ENCODE measurements at regions not wholly inside any gene's neighbourhood (a gene's known extent, or its start where the extent isn't known, plus 50 kb on each side); places are given as distances from the start of the nearest gene placed in this dataset.

- Histone ChIP-seq H3K4me1 (no peaks in the 10 kb centered on the region), H3K27ac (no peak overlapping the region), H3K4me3 (no peak overlapping the region), H3K36me3 (no peaks in the 10 kb centered on the region), H3K9me3 (no peaks in the 10 kb centered on the region), H3K27me3 (no peaks in the 10 kb centered on the region)
- no peak for TF ChIP-seq CTCF (IDR thresholded peaks at IDR 0.05)
- DNase-seq (no peak), ATAC-seq (no peak)
- intact Hi-C loops (cut with DNase I): no loop called here
Measured at GRCh38 chr13:107822006-107822405, 393.3 kb downstream of the LIG4 start.

GRCh38 chr13:107821492-107821891 lies 393.8 kb downstream of the LIG4 start:
- DNase-seq: no peak
- intact Hi-C loops (cut with DNase I): no loop called here
- Histone ChIP-seq H3K9me3 (no peaks in the 10 kb centered on the region), H3K27me3 (no peaks in the 10 kb centered on the region), H3K36me3 (no peaks in the 10 kb centered on the region), H3K4me1 (no peaks in the 10 kb centered on the region), H3K27ac (no peak overlapping the region), H3K4me3 (no peak overlapping the region)
- no peak for ATAC-seq
- 79 to 89% (median 86%) methylated on average over 2 of the region's 2 CpGs for WGBS, 4 donors
- TF ChIP-seq CTCF (IDR thresholded peaks at IDR 0.05) (no peak), POLR2A (IDR thresholded peaks at IDR 0.05) (no peak)

- no peaks in the 10 kb centered on the region for H3K27me3 ChIP-seq
- ATAC-seq (no peak), DNase-seq (no peak)
- no peak overlapping the region for H3K27ac ChIP-seq
- no peak overlapping the region for H3K4me3 ChIP-seq
- no peaks in the 10 kb centered on the region for H3K4me1 ChIP-seq
- WGBS, 4 donors: 79 to 89% (median 87%) methylated on average over 2 of the region's 2 CpGs
- intact Hi-C loops (cut with DNase I): no loop called here
- H3K9me3 ChIP-seq: no peaks in the 10 kb centered on the region
- TF ChIP-seq CTCF (IDR thresholded peaks at IDR 0.05) (no peak), POLR2A (IDR thresholded peaks at IDR 0.05) (no peak)
- H3K36me3 ChIP-seq: no peaks in the 10 kb centered on the region
Measured at GRCh38 chr13:107819071-107819470, 396.3 kb downstream of the LIG4 start.

- H3K4me1 ChIP-seq: no peaks in the 10 kb centered on the region
- intact Hi-C loops (cut with DNase I): no loop called here
- WGBS, 4 donors: 71 to 79% (median 75%) methylated on average over 6 of the region's 6 CpGs
- ATAC-seq: no peak
- no peak overlapping the region for H3K4me3 ChIP-seq
- no peak overlapping the region for H3K27ac ChIP-seq
- no peak for DNase-seq
- no peaks in the 10 kb centered on the region for H3K27me3 ChIP-seq
- no peaks in the 10 kb centered on the region for H3K9me3 ChIP-seq
- TF ChIP-seq POLR2A (IDR thresholded peaks at IDR 0.05): no peak
- TF ChIP-seq CTCF (IDR thresholded peaks at IDR 0.05): no peak
- no peaks in the 10 kb centered on the region for H3K36me3 ChIP-seq
Measured at GRCh38 chr13:107817647-107818287, 397.6 kb downstream of the LIG4 start.
